ENCODE measurements at regions not wholly inside any gene's neighbourhood (a gene's known extent, or its start where the extent isn't known, plus 50 kb on each side); places are given as distances from the start of the nearest gene placed in this dataset.

DNA sequence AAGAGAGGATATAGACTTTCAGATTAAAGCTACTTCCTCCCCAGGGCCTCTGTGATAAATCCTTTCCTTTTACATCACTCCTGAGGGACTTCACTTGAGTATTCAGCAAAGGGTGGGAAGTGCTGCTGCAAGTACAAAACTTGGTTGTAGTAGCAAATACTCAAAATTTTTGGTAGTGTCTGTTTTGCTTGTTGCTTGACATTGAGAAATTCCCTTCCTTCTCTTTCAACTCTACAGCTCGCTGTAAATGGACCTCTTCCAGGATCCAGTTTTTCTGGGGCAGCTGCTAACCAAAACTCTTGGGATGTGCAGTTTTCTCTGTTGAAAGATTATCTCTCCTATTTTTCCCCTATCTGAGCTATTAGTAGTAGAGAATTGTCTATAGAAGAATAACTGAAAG, 472.0 kb downstream of the CD109 start (continued):
- TF ChIP-seq REST (IDR thresholded peaks at IDR 0.05; ENCODE audit: borderline replicate concordance) (no peak), REST (CRISPR knock-in tag; IDR thresholded peaks at IDR 0.05; ENCODE audit: low read depth) (no peak), ETS2 (tag; IDR thresholded peaks at IDR 0.05; ENCODE audit: borderline replicate concordance, poor library complexity, severe bottlenecking) (no peak), ASH1L (IDR thresholded peaks at IDR 0.05; ENCODE audit: borderline replicate concordance, low read depth, partially characterized antibody) (no peak), HCFC1 (IDR thresholded peaks at IDR 0.05; ENCODE audit: low read depth, low read length) (no peak), NCOA2 (IDR thresholded peaks at IDR 0.05; ENCODE audit: partially characterized antibody in 2 of 2) (no peak)

All from K562 (cell line).